SJSA1 (cell line): ENCODE measurements at regions not wholly inside any gene's neighbourhood (a gene's known extent, or its start where the extent isn't known, plus 50 kb on each side); places are given as distances from the start of the nearest gene placed in this dataset.

Experiments
- DNase-seq, 2 experiments: peaks; one replicate each; pipeline ENCODE4 v3.0.0-alpha.2; 2015 to 2020; ENCODE audit warnings: low spot score in 2 of 2, low read depth in 1 of 2
- H3K27ac ChIP-seq: fragments of 250-450 bp; sonication (Bioruptor Pico); 2 replicates; pipeline ENCODE4 v1.5.1; 2020; ENCODE audit warnings: mild to moderate bottlenecking, moderate library complexity
- H3K27me3 ChIP-seq: fragments of 250-450 bp; sonication (Bioruptor Pico); replicated peaks from 2 replicates; pipeline ENCODE4 v1.5.1; 2020; ENCODE audit warnings: mild to moderate bottlenecking, moderate library complexity
- H3K36me3 ChIP-seq: fragments of 250-450 bp; sonication (Bioruptor Pico); 2 replicates; pipeline ENCODE4 v1.5.1; 2020; ENCODE audit warnings: mild to moderate bottlenecking
- H3K4me1 ChIP-seq: fragments of 250-450 bp; sonication (Bioruptor Pico); replicated peaks from 2 replicates; pipeline ENCODE4 v1.6.1; 2021; ENCODE audit warnings: mild to moderate bottlenecking
- H3K4me3 ChIP-seq: fragments of 250-450 bp; sonication (Bioruptor Pico); 2 replicates; pipeline ENCODE4 v1.5.1; 2020; ENCODE audit warnings: mild to moderate bottlenecking
- H3K9me3 ChIP-seq: fragments of 250-450 bp; sonication (Bioruptor Pico); replicated peaks from 2 replicates; pipeline ENCODE4 v1.5.1; 2020; ENCODE audit warnings: mild to moderate bottlenecking

- H3K4me1 ChIP-seq = no peaks in the 10 kb centered on the region; the same call in 1 of the 2 replicates
- DNase-seq = no peak
- H3K27me3 ChIP-seq = no peaks in the 10 kb centered on the region
- no peaks in the 10 kb centered on the region for H3K9me3 ChIP-seq
- H3K27ac ChIP-seq = no peak overlapping the region
- no peak overlapping the region for H3K4me3 ChIP-seq
- no peaks in the 10 kb centered on the region for H3K36me3 ChIP-seq
These were observed 107.6 kb upstream of the NFIA start for GRCh38 chr1:60974524-60975372.

GRCh38 chr1:60973668-60974067 is 108.7 kb upstream of the NFIA start:
- no peak overlapping the region for H3K4me3 ChIP-seq
- H3K36me3 ChIP-seq = no peaks in the 10 kb centered on the region
- H3K9me3 ChIP-seq = no peaks in the 10 kb centered on the region
- H3K27me3 ChIP-seq = no peaks in the 10 kb centered on the region
- no peaks in the 10 kb centered on the region; the same call in 1 of the 2 replicates for H3K4me1 ChIP-seq
- DNase-seq = no peak
- no peak overlapping the region for H3K27ac ChIP-seq

GRCh38 chr1:60972841-60973364 is 109.5 kb upstream of the NFIA start:
- Histone ChIP-seq H3K4me1 (no peaks in the 10 kb centered on the region; the same call in 1 of the 2 replicates), H3K27me3 (no peaks in the 10 kb centered on the region), H3K4me3 (no peak overlapping the region), H3K9me3 (no peaks in the 10 kb centered on the region), H3K27ac (no peak overlapping the region), H3K36me3 (no peaks in the 10 kb centered on the region)
- DNase-seq = peak in 1 of 2 experiments; percentile 9

- Histone ChIP-seq H3K27ac (no peak overlapping the region), H3K4me3 (no peak overlapping the region), H3K4me1 (no peaks in the 10 kb centered on the region; the same call in 1 of the 2 replicates), H3K27me3 (no peaks in the 10 kb centered on the region), H3K9me3 (no peaks in the 10 kb centered on the region), H3K36me3 (no peaks in the 10 kb centered on the region)
- no peak for DNase-seq
These were observed 111.0 kb upstream of the NFIA start for GRCh38 chr1:60971330-60971729.

GRCh38 chr1:60969971-60970509 is 112.3 kb upstream of the NFIA start:
- Histone ChIP-seq H3K4me1 (no peaks in the 10 kb centered on the region; the same call in 1 of the 2 replicates), H3K36me3 (no peaks in the 10 kb centered on the region), H3K9me3 (peaks cover 6% of the 10 kb centered on the region; the same call in 1 of the 2 replicates), H3K27ac (no peak overlapping the region), H3K27me3 (no peaks in the 10 kb centered on the region), H3K4me3 (no peak overlapping the region)
- DNase-seq = no peak

GRCh38 chr1:60965280-60965854 is 117.0 kb upstream of the NFIA start:
- H3K27ac ChIP-seq = no peak overlapping the region
- no peaks in the 10 kb centered on the region for H3K4me1 ChIP-seq

GRCh38 chr1:60963167-60963940 is 119.0 kb upstream of the NFIA start:
- no peaks in the 10 kb centered on the region for H3K27me3 ChIP-seq
- H3K9me3 ChIP-seq = peaks cover 8% of the 10 kb centered on the region; the same call in 1 of the 2 replicates
- H3K4me3 ChIP-seq = no peak overlapping the region
- no peaks in the 10 kb centered on the region for H3K36me3 ChIP-seq
- H3K4me1 ChIP-seq = no peaks in the 10 kb centered on the region
- H3K27ac ChIP-seq = no peak overlapping the region
- DNase-seq = no peak

More at GRCh38 chr1:60965280-60965854, 117.0 kb upstream of the NFIA start:
- H3K27me3 ChIP-seq = no peaks in the 10 kb centered on the region
- no peak overlapping the region for H3K4me3 ChIP-seq
- peaks cover 8% of the 10 kb centered on the region; the same call in 1 of the 2 replicates for H3K9me3 ChIP-seq
- DNase-seq = no peak
- no peaks in the 10 kb centered on the region for H3K36me3 ChIP-seq

- no peak overlapping the region for H3K4me3 ChIP-seq
- H3K9me3 ChIP-seq = peaks cover 8% of the 10 kb centered on the region; the same call in 1 of the 2 replicates
- no peaks in the 10 kb centered on the region for H3K4me1 ChIP-seq
- DNase-seq = no peak
- no peaks in the 10 kb centered on the region for H3K27me3 ChIP-seq
- H3K36me3 ChIP-seq = no peaks in the 10 kb centered on the region
- H3K27ac ChIP-seq = no peak overlapping the region
These were observed 121.4 kb upstream of the NFIA start for GRCh38 chr1:60960891-60961461.

- Histone ChIP-seq H3K27me3 (no peaks in the 10 kb centered on the region), H3K4me1 (no peaks in the 10 kb centered on the region), H3K36me3 (no peaks in the 10 kb centered on the region), H3K9me3 (no peaks in the 10 kb centered on the region), H3K27ac (no peak overlapping the region), H3K4me3 (no peak overlapping the region)
- no peak for DNase-seq
These were observed 122.7 kb upstream of the NFIA start for GRCh38 chr1:60959701-60960100.

- no peak for DNase-seq
- Histone ChIP-seq H3K4me3 (no peak overlapping the region), H3K36me3 (no peaks in the 10 kb centered on the region), H3K4me1 (no peaks in the 10 kb centered on the region), H3K27me3 (no peaks in the 10 kb centered on the region), H3K9me3 (no peaks in the 10 kb centered on the region), H3K27ac (no peak overlapping the region)
These were observed 124.4 kb upstream of the NFIA start for GRCh38 chr1:60958001-60958400.

GRCh38 chr1:60956520-60956919 is 125.8 kb upstream of the NFIA start:
- no peaks in the 10 kb centered on the region for H3K27me3 ChIP-seq
- H3K4me1 ChIP-seq = no peaks in the 10 kb centered on the region
- H3K4me3 ChIP-seq = no peak overlapping the region
- no peak overlapping the region for H3K27ac ChIP-seq
- no peaks in the 10 kb centered on the region for H3K36me3 ChIP-seq
- DNase-seq = no peak
- H3K9me3 ChIP-seq = no peaks in the 10 kb centered on the region

GRCh38 chr1:60952612-60953111 is 129.7 kb upstream of the NFIA start:
- no peak for DNase-seq
- no peaks in the 10 kb centered on the region for H3K27me3 ChIP-seq
- H3K9me3 ChIP-seq = no peaks in the 10 kb centered on the region

More at GRCh38 chr1:60952612-60953111, 129.7 kb upstream of the NFIA start:
- Histone ChIP-seq H3K27ac (no peak overlapping the region), H3K36me3 (no peaks in the 10 kb centered on the region), H3K4me1 (no peaks in the 10 kb centered on the region), H3K4me3 (no peak overlapping the region)
